ENCODE measurements at regions not wholly inside any gene's neighbourhood (a gene's known extent, or its start where the extent isn't known, plus 50 kb on each side); places are given as distances from the start of the nearest gene placed in this dataset.

- 18 to 51% methylated on average over 16 of the region's 16 CpGs for WGBS, 2 donors
- peak overlapping the region in 2 of 4 donors; percentile 14 to 29 for H3K27ac ChIP-seq
Observed at GRCh38 chr17:73719588-73720071, 75.4 kb upstream of the SDK2 start.

GRCh38 chr17:73720187-73720834, 76.1 kb upstream of the SDK2 start:
- H3K36me3 ChIP-seq, result no peaks in the 10 kb centered on the region
- no peaks in the 10 kb centered on the region for H3K27me3 ChIP-seq
- peaks cover 0 to 19% (median 16%) of the 10 kb centered on the region in 4 donors for H3K4me1 ChIP-seq
- DNase-seq, result no peak
- WGBS, 2 donors, result 75 to 84% methylated on average over 10 of the region's 10 CpGs
- H3K9me3 ChIP-seq, result no peaks in the 10 kb centered on the region
- peak overlapping the region in 2 of 4 donors; percentile 14 to 29 for H3K27ac ChIP-seq
- no peak for TF ChIP-seq EP300 (IDR thresholded peaks at IDR 0.05)
- no peak for TF ChIP-seq CTCF (IDR thresholded peaks at IDR 0.05)
- TF ChIP-seq POLR2A (IDR thresholded peaks at IDR 0.05), result no peak
- TF ChIP-seq POLR2AphosphoS5 (IDR thresholded peaks at IDR 0.05), result no peak
- H3K4me3 ChIP-seq, result no peak overlapping the region
- intact Hi-C loops (cut with DNase I), result no loop called here

More at GRCh38 chr17:73719588-73720071, 75.4 kb upstream of the SDK2 start:
- Histone ChIP-seq H3K4me3 (no peak overlapping the region), H3K4me1 (peaks cover 0 to 19% (median 16%) of the 10 kb centered on the region in 4 donors), H3K36me3 (no peaks in the 10 kb centered on the region), H3K27me3 (no peaks in the 10 kb centered on the region), H3K9me3 (no peaks in the 10 kb centered on the region)
- intact Hi-C loops (cut with DNase I), result no loop called here
- peak; percentile 80 for DNase-seq
- TF ChIP-seq POLR2AphosphoS5 (IDR thresholded peaks at IDR 0.05) (peak; percentile 47 to 85 (median 72)), EP300 (IDR thresholded peaks at IDR 0.05) (no peak)

- TF ChIP-seq POLR2AphosphoS5 (IDR thresholded peaks at IDR 0.05), result no peak
- no peak for TF ChIP-seq EP300 (IDR thresholded peaks at IDR 0.05)
- no peak for TF ChIP-seq POLR2A (IDR thresholded peaks at IDR 0.05)
- no peak for TF ChIP-seq CTCF (IDR thresholded peaks at IDR 0.05)
- no peak for DNase-seq
- Histone ChIP-seq H3K9me3 (no peaks in the 10 kb centered on the region), H3K27ac (no peak overlapping the region), H3K27me3 (no peaks in the 10 kb centered on the region), H3K36me3 (no peaks in the 10 kb centered on the region), H3K4me1 (peaks cover 0 to 19% (median 16%) of the 10 kb centered on the region in 4 donors), H3K4me3 (no peak overlapping the region)
- intact Hi-C loops (cut with DNase I), result no loop called here
- WGBS, 2 donors, result 44 to 85% methylated on average over 6 of the region's 6 CpGs
Observed at GRCh38 chr17:73722165-73722564, 77.9 kb upstream of the SDK2 start.

- Histone ChIP-seq H3K36me3 (no peaks in the 10 kb centered on the region), H3K27ac (no peak overlapping the region), H3K4me1 (peaks cover 0 to 19% (median 16%) of the 10 kb centered on the region in 4 donors), H3K27me3 (no peaks in the 10 kb centered on the region), H3K9me3 (no peaks in the 10 kb centered on the region), H3K4me3 (no peak overlapping the region)
- WGBS, 2 donors, result 79 to 86% methylated on average over 4 of the region's 4 CpGs
- TF ChIP-seq POLR2A (IDR thresholded peaks at IDR 0.05) (no peak), CTCF (IDR thresholded peaks at IDR 0.05) (no peak), POLR2AphosphoS5 (IDR thresholded peaks at IDR 0.05) (no peak), EP300 (IDR thresholded peaks at IDR 0.05) (no peak)
- DNase-seq, result no peak
- intact Hi-C loops (cut with DNase I), result no loop called here
Observed at GRCh38 chr17:73723317-73723716, 79.1 kb upstream of the SDK2 start.

- Histone ChIP-seq H3K9me3 (no peaks in the 10 kb centered on the region), H3K27me3 (no peaks in the 10 kb centered on the region), H3K36me3 (no peaks in the 10 kb centered on the region), H3K4me3 (no peak overlapping the region), H3K27ac (no peak overlapping the region), H3K4me1 (peaks cover 0 to 11% (median 9%) of the 10 kb centered on the region in 4 donors)
- intact Hi-C loops (cut with DNase I), result no loop called here
- WGBS, 2 donors, result 93% methylated on average over 5 of the region's 5 CpGs
- TF ChIP-seq POLR2AphosphoS5 (IDR thresholded peaks at IDR 0.05), result no peak
- no peak for TF ChIP-seq CTCF (IDR thresholded peaks at IDR 0.05)
- TF ChIP-seq EP300 (IDR thresholded peaks at IDR 0.05), result no peak
- TF ChIP-seq POLR2A (IDR thresholded peaks at IDR 0.05), result no peak
- DNase-seq, result no peak
Observed at GRCh38 chr17:73724341-73724740, 80.1 kb upstream of the SDK2 start.
